Gastroesophageal sphincter (tissue), 4 donors: ENCODE measurements at regions not wholly inside any gene's neighbourhood (a gene's known extent, or its start where the extent isn't known, plus 50 kb on each side); places are given as distances from the start of the nearest gene placed in this dataset.

Source experiments
- ATAC-seq: fragments of 150-250 bp; one replicate; pipeline ENCODE4 v1.9.1; 2016; ENCODE audit warnings: mild to moderate bottlenecking, moderate library complexity
- H3K27ac ChIP-seq, 4 donors: fragments of 200-600 bp; sonication (generic) in 3 of 4; 1 replicate in 3 of 4; 2 replicates in 1 of 4; pipeline ENCODE4 v1.5.1; 2016 to 2019
- H3K27me3 ChIP-seq: fragments of 200-600 bp; sonication (generic); one replicate; pipeline ENCODE4 v1.5.1; 2019
- H3K36me3 ChIP-seq, 2 donors: fragments of 200-600 bp; sonication (generic); one replicate each; pipeline ENCODE4 v1.5.1; 2019; ENCODE audit warnings: control low read depth in 1 of 2
- H3K4me1 ChIP-seq, 3 donors: fragments of 200-600 bp; sonication (generic); 1 replicate in 2 of 3; 2 replicates in 1 of 3; pipeline ENCODE4 v1.5.1; 2016 to 2019; ENCODE audit warnings: control low read depth in 2 of 3
- H3K4me3 ChIP-seq, 2 donors: fragments of 200-600 bp; sonication (generic); one replicate each; pipeline ENCODE4 v1.5.1; 2019; ENCODE audit warnings: mild to moderate bottlenecking in 1 of 2, moderate library complexity in 1 of 2
- H3K9me3 ChIP-seq, 3 donors: fragments of 200-600 bp; sonication (generic); one replicate each; pipeline ENCODE4 v1.5.1; 2017 to 2019; ENCODE audit warnings: control low read depth in 2 of 3
- EP300 ChIP-seq: sonication (generic); formaldehyde crosslinking; IDR thresholded peaks from one replicate; pipeline ENCODE4 v1.6.1; 2017; ENCODE audit warnings: antibody characterized with exemption, mild to moderate bottlenecking
- POLR2A ChIP-seq, 2 donors: fragments of 450-650 bp; IDR thresholded peaks; one replicate each; pipeline ENCODE4 v1.6.1; 2017; ENCODE audit warnings: antibody characterized with exemption in 2 of 2, mild to moderate bottlenecking in 2 of 2, moderate library complexity in 1 of 2
- POLR2AphosphoS5 ChIP-seq: sonication (generic); formaldehyde crosslinking; IDR thresholded peaks from one replicate; pipeline ENCODE4 v1.6.1; 2017; ENCODE audit warnings: antibody characterized with exemption
- WGBS, 2 donors: methylation state at CpG; one replicate each; pipeline ENCODE4 v1.1.5; 2018; ENCODE audit warnings: low coverage in 1 of 2; 5-methylcytosine and 5-hydroxymethylcytosine counted together
- TF ChIP-seq, protein P1 (sequence below), 4 experiments: fragments of 200-600 bp in 2 of 4; fragments of 450-650 bp in 2 of 4; sonication (generic) in 1 of 4; IDR thresholded peaks; one replicate each; pipeline ENCODE4 v1.5.1; 2017 to 2019; ENCODE audit warnings: antibody characterized with exemption in 4 of 4, mild to moderate bottlenecking in 2 of 4, moderate library complexity in 2 of 4

DNA sequence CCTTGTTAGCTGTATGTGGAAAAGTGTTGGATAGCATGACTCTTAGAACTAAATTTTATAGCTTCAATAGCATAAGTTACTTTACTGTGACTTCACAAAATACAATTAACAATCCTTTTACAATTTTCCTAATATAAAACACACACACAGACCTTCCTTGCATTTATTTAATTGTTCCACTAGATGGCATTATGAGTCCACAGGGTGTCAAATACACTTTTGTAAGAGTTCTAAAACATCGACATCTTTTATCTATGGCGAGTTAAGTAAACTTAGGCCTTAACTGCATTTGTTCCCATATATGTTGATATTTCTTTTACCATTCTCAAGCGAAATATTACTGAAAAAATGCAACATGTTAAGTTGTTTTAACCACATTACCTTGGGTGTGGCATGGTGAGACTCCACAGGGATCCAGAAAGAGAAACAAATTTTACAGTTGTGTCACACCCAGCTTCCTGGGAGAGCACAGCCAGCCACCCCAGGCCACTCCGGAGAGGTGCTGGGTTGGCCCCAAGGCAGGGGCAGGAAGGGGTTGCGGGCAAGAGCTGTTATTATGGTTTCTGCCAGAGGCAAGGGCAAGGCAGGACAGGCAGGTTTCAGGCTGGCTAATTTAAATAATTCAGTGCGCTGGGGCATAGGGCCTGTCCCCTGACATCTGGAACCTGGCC lies 312.4 kb upstream of the MC4R start:
- Histone ChIP-seq H3K4me3 (no peak overlapping the region), H3K27ac (no peak overlapping the region), H3K9me3 (no peaks in the 10 kb centered on the region), H3K4me1 (no peaks in the 10 kb centered on the region), H3K27me3 (no peaks in the 10 kb centered on the region), H3K36me3 (no peaks in the 10 kb centered on the region)
- WGBS, 2 donors = 4 to 9% methylated on average over 3 to 4 of the region's 6 CpGs
- TF ChIP-seq EP300 (no peak), POLR2A (IDR thresholded peaks at IDR 0.05) (no peak), POLR2AphosphoS5 (no peak)
- TF ChIP-seq, protein P1, sequence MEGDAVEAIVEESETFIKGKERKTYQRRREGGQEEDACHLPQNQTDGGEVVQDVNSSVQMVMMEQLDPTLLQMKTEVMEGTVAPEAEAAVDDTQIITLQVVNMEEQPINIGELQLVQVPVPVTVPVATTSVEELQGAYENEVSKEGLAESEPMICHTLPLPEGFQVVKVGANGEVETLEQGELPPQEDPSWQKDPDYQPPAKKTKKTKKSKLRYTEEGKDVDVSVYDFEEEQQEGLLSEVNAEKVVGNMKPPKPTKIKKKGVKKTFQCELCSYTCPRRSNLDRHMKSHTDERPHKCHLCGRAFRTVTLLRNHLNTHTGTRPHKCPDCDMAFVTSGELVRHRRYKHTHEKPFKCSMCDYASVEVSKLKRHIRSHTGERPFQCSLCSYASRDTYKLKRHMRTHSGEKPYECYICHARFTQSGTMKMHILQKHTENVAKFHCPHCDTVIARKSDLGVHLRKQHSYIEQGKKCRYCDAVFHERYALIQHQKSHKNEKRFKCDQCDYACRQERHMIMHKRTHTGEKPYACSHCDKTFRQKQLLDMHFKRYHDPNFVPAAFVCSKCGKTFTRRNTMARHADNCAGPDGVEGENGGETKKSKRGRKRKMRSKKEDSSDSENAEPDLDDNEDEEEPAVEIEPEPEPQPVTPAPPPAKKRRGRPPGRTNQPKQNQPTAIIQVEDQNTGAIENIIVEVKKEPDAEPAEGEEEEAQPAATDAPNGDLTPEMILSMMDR (IDR thresholded peaks at IDR 0.05) = peak in 3 of 4 experiments; percentile 11 to 44 (median 29)
- ATAC-seq = no peak

DNA sequence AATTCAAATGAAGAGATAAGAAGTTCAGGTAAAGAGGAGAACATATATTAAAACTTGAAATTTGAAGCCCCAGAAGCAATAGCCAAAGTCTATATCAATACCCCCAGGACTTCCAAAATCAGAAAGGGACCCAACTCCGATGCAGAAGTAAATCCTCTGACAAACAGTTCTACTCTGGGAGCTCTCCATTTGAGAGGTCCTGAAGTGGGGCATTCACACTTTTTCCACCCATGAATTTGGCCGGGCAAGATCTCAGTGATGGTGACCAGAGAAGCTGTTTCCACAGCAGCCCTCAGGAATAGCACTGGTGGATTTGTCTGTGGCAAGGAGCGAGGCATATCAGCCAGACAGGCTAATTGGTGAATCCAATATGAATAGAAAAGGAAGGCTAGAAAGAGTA lies 313.6 kb upstream of the MC4R start:
- TF ChIP-seq, protein P1 (IDR thresholded peaks at IDR 0.05) = no peak
- TF ChIP-seq POLR2A (IDR thresholded peaks at IDR 0.05) (no peak), POLR2AphosphoS5 (no peak), EP300 (no peak)
- 20 to 65% methylated on average over 1 to 3 of the region's 3 CpGs for WGBS, 2 donors
- Histone ChIP-seq H3K4me3 (no peak overlapping the region), H3K27me3 (no peaks in the 10 kb centered on the region), H3K36me3 (no peaks in the 10 kb centered on the region), H3K9me3 (no peaks in the 10 kb centered on the region), H3K4me1 (no peaks in the 10 kb centered on the region), H3K27ac (no peak overlapping the region)
- no peak for ATAC-seq

DNA sequence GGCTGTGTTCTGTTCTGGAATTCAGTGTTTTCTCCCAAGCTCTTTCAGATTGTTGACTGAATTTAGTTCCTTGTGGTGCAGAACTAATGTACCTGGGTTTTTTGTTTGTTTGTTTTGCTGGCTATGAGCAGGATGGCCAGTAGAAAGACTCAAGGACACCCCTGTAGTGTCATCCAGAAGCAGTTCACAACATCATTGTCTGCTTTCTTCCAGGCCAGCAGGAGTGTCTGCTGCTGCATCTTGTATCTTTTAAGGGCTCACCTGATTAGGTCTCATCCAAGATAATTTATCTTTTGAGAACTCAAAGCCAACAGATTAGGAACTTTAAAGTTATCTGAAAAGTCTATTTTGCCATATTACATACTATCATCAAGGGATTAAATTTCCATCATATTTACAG lies 318.5 kb upstream of the MC4R start:
- TF ChIP-seq POLR2A (IDR thresholded peaks at IDR 0.05) (no peak), EP300 (no peak)
- TF ChIP-seq, protein P1 (IDR thresholded peaks at IDR 0.05) = no peak
- no peaks in the 10 kb centered on the region for H3K36me3 ChIP-seq
- H3K4me1 ChIP-seq = no peaks in the 10 kb centered on the region
- H3K9me3 ChIP-seq = no peaks in the 10 kb centered on the region
- H3K27me3 ChIP-seq = no peaks in the 10 kb centered on the region
- no peak overlapping the region for H3K4me3 ChIP-seq
- H3K27ac ChIP-seq = no peak overlapping the region
- no peak for ATAC-seq

DNA sequence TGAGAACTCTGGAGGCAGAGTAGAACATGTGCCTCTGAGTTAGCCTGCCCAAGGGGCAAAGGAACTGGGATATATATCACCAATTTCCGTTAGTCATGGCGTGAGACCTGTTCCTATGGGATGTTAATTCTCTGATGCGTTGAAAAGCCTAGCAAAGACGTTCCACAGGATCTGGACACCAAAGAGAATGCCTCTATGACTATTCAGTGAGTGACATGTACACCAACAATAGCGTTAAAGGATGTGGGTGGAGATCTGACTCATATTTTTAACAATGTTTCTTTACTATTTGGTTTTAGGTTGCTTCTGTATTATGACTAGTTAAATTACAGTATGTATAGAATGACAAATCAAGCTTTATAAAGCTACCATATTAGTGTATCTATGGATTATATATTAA lies 320.9 kb upstream of the MC4R start:
- no peaks in the 10 kb centered on the region for H3K4me1 ChIP-seq
- H3K27me3 ChIP-seq = no peaks in the 10 kb centered on the region
- no peak for TF ChIP-seq POLR2A (IDR thresholded peaks at IDR 0.05)
- TF ChIP-seq EP300 = no peak
- TF ChIP-seq, protein P1 (IDR thresholded peaks at IDR 0.05) = no peak
- no peak for TF ChIP-seq POLR2AphosphoS5
- H3K36me3 ChIP-seq = no peaks in the 10 kb centered on the region
- H3K4me3 ChIP-seq = no peak overlapping the region
- ATAC-seq = no peak
- 80 to 82% methylated on average over 5 of the region's 5 CpGs for WGBS, 2 donors
- H3K9me3 ChIP-seq = no peaks in the 10 kb centered on the region
- H3K27ac ChIP-seq = no peak overlapping the region

DNA sequence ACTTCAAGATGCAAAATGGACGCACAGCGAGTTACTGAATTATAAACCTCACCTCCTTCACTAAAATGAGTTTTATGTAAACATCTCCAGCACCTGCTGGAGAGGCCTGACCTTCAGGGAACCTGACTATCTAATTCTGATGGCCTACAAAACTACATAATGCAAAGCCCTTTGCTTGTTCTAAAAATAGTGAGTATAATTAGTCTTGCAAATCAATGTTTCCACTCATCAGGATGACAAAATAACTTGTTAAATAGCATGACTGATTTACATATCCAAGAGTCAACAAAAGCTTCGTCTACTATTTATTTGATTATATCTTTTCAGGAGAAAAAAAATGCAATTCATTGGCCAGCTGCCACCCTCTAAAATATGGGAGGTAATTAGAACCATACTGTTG lies 326.3 kb upstream of the MC4R start:
- Histone ChIP-seq H3K4me3 (no peak overlapping the region), H3K4me1 (no peaks in the 10 kb centered on the region), H3K27me3 (no peaks in the 10 kb centered on the region), H3K27ac (no peak overlapping the region), H3K36me3 (no peaks in the 10 kb centered on the region), H3K9me3 (no peaks in the 10 kb centered on the region)
- WGBS, 2 donors = 56 to 78% methylated on average over 3 of the region's 3 CpGs
- TF ChIP-seq POLR2A (IDR thresholded peaks at IDR 0.05) (no peak), EP300 (no peak), POLR2AphosphoS5 (no peak)
- TF ChIP-seq, protein P1 (IDR thresholded peaks at IDR 0.05) = no peak
- no peak for ATAC-seq
